ENCODE measurements at regions not wholly inside any gene's neighbourhood (a gene's known extent, or its start where the extent isn't known, plus 50 kb on each side); places are given as distances from the start of the nearest gene placed in this dataset.

DNA sequence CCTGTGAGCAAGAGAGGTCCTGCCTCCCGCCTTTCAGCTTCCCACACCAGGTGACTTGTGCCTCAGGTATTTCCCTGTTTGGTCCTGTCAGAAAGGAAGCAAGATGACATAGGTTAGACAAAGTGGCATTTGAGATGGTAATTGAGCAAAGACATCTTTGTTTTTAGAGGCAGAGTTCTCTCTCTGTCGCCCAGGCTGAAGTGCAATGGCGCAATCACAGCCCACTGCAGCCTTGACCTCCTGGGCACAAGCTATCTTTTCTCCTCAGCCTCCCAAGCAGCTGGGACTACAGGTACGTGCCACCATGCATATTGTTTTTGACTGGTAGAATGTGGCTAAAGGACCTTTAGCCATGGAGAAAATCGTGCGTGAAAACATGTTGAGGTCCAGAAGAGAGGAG lies 339.1 kb downstream of the FGF9 start:
- Histone ChIP-seq H4K20me1 (ENCODE audit: control insufficient read depth, insufficient read depth, insufficient read length) (no peaks in the 10 kb centered on the region), H2BK5ac (ENCODE audit: insufficient read length, low read length) (no peak overlapping the region), H3K4ac (ENCODE audit: low read depth, low read length) (no peak overlapping the region), H3K4me1 (ENCODE audit: insufficient read depth, low read length) (no peaks in the 10 kb centered on the region), H4K91ac (ENCODE audit: insufficient read length, low read depth, low read length) (no peak overlapping the region), H3K9me3 (ENCODE audit: control insufficient read depth, low read depth, low read length) (no peaks in the 10 kb centered on the region), H3K27ac (ENCODE audit: insufficient read length, low read depth, low read length) (no peak overlapping the region), H2AK5ac (ENCODE audit: insufficient read length, low read length) (no peak overlapping the region), H2BK120ac (ENCODE audit: low read depth, low read length, poor library complexity, severe bottlenecking) (no peak overlapping the region), H3K18ac (ENCODE audit: insufficient read length, low read depth, low read length) (no peak overlapping the region), H3K23me2 (ENCODE audit: insufficient read length, low read depth, low read length, poor library complexity, severe bottlenecking) (no peaks in the 10 kb centered on the region), H3K9ac (ENCODE audit: extremely low read depth, insufficient read length, low read length) (no peak overlapping the region), H4K8ac (replicated peaks; ENCODE audit: insufficient read length, low read depth, low read length) (no peak overlapping the region), H3K79me1 (ENCODE audit: insufficient read depth, low read depth, low read length, poor library complexity, severe bottlenecking) (no peaks in the 10 kb centered on the region), H3K4me2 (ENCODE audit: insufficient read depth, insufficient read length, low read length) (no peak overlapping the region), H3K56ac (ENCODE audit: insufficient read length, low read depth, low read length) (no peak overlapping the region), H2BK15ac (ENCODE audit: low read depth, low read length) (no peak overlapping the region), H3K27me3 (ENCODE audit: insufficient read depth, low read length) (no peaks in the 10 kb centered on the region), H2BK12ac (ENCODE audit: insufficient read length, low read depth, low read length) (no peak overlapping the region), H2BK20ac (ENCODE audit: low read depth, low read length, poor library complexity, severe bottlenecking) (no peak overlapping the region), H4K5ac (ENCODE audit: insufficient read length, low read depth, low read length) (no peak overlapping the region), H3K23ac (ENCODE audit: insufficient read length, low read depth, low read length) (no peak overlapping the region), H3T11ph (ENCODE audit: low read length) (no peak overlapping the region), H3K14ac (ENCODE audit: insufficient read depth, low read length) (no peak overlapping the region), H3K79me2 (ENCODE audit: insufficient read depth, low read length) (no peaks in the 10 kb centered on the region), H2AFZ (ENCODE audit: low read length) (no peak overlapping the region)
- H3K4me1 Mint-ChIP-seq, result peaks cover 0 to 7% of the 10 kb centered on the region in 2 experiments; a peak in 2 of 4 replicates
- no peak for TF ChIP-seq CTCF (conservative IDR thresholded peaks at IDR 0.05)
- H3K36me3 Mint-ChIP-seq (ENCODE audit: insufficient read depth in 1 of 3, low read depth in 3 of 3), result no peaks in the 10 kb centered on the region
- no CpG with 5 or more reads among the region's 6 CpGs for WGBS (ENCODE audit: extremely low coverage, insufficient read length, low lambda C conversion rate)
- H3K27ac Mint-ChIP-seq, result no peak overlapping the region
- H3K4me3 Mint-ChIP-seq, result no peak overlapping the region
- H3K27me3 Mint-ChIP-seq (ENCODE audit: low read depth), result 0 out of 2 replicates have a peak, but pooled peaks cover 2% of the 10 kb centered on the region
- H3K9me3 Mint-ChIP-seq, result peaks cover 0 to 4% of the 10 kb centered on the region in 2 experiments; a peak in 1 of 5 replicates
- DNase-seq, result no peak
